Breast epithelium (tissue), 4 donors: ENCODE measurements at regions not wholly inside any gene's neighbourhood (a gene's known extent, or its start where the extent isn't known, plus 50 kb on each side); places are given as distances from the start of the nearest gene placed in this dataset.

ENCODE experiments used
- DNase-seq, 2 donors: peaks; one replicate each; pipeline ENCODE4 v3.0.0-alpha.2; 2019; ENCODE audit warnings: low spot score in 2 of 2
- H3K27ac ChIP-seq, 2 donors: fragments of 200-600 bp; sonication (generic) in 1 of 2; one replicate each; pipeline ENCODE4 v1.5.1; 2016 to 2019; ENCODE audit warnings: mild to moderate bottlenecking in 1 of 2
- H3K27me3 ChIP-seq, 2 donors: fragments of 200-600 bp; sonication (generic) in 1 of 2; one replicate each; pipeline versions ENCODE4 v1.5.1 to v1.6.0; 2017 to 2019; ENCODE audit warnings: control low read depth in 1 of 2, mild to moderate bottlenecking in 1 of 2
- H3K36me3 ChIP-seq: fragments of 200-600 bp; one replicate; pipeline ENCODE4 v1.5.1; 2019
- H3K4me1 ChIP-seq, 2 donors: fragments of 200-600 bp; sonication (generic); one replicate each; pipeline ENCODE4 v1.5.1; 2016 to 2019; ENCODE audit warnings: control low read depth in 1 of 2
- H3K4me3 ChIP-seq, 3 donors: fragments of 200-600 bp; sonication (generic); 1 replicate in 2 of 3; 2 replicates in 1 of 3; pipeline ENCODE4 v1.5.1; 2016 to 2019; ENCODE audit warnings: mild to moderate bottlenecking in 3 of 3, moderate library complexity in 2 of 3
- H3K9me3 ChIP-seq, 2 donors: fragments of 200-600 bp; sonication (generic) in 1 of 2; one replicate each; pipeline ENCODE4 v1.5.1; 2016 to 2019; ENCODE audit warnings: control low read depth in 1 of 2
- CTCF ChIP-seq, 3 donors: fragments of 450-650 bp; IDR thresholded peaks; one replicate each; pipeline ENCODE4 v1.5.1; 2016 to 2017; ENCODE audit warnings: antibody characterized with exemption in 3 of 3, mild to moderate bottlenecking in 3 of 3, moderate library complexity in 3 of 3
- POLR2A ChIP-seq: fragments of 450-650 bp; IDR thresholded peaks from one replicate; pipeline ENCODE4 v1.6.1; 2016; ENCODE audit warnings: antibody characterized with exemption, mild to moderate bottlenecking, moderate library complexity
- POLR2AphosphoS5 ChIP-seq, 3 donors: sonication (generic); formaldehyde crosslinking; IDR thresholded peaks; one replicate each; pipeline ENCODE4 v1.6.1; 2017; ENCODE audit warnings: antibody characterized with exemption in 3 of 3
- intact Hi-C: fragments of 100-400 bp; cut with DNase I; formaldehyde crosslinking; loops from one replicate; pipeline ENCODE4 v1.15.1; 2023; ENCODE audit warnings: low total_unique reads

- H3K4me3 ChIP-seq, result no peak overlapping the region
- H3K27me3 ChIP-seq, result no peaks in the 10 kb centered on the region
- DNase-seq, result no peak
- H3K9me3 ChIP-seq, result no peaks in the 10 kb centered on the region
- intact Hi-C loops, result no loop called here
- H3K27ac ChIP-seq, result no peak overlapping the region
- H3K36me3 ChIP-seq, result no peaks in the 10 kb centered on the region
- no peak for TF ChIP-seq POLR2AphosphoS5 (IDR thresholded peaks at IDR 0.05)
- no peak for TF ChIP-seq POLR2A
- TF ChIP-seq CTCF (IDR thresholded peaks at IDR 0.05), result no peak
- H3K4me1 ChIP-seq, result no peaks in the 10 kb centered on the region
Observed at GRCh38 chr5:164360589-164360988, 855.2 kb downstream of the MAT2B start.

DNA sequence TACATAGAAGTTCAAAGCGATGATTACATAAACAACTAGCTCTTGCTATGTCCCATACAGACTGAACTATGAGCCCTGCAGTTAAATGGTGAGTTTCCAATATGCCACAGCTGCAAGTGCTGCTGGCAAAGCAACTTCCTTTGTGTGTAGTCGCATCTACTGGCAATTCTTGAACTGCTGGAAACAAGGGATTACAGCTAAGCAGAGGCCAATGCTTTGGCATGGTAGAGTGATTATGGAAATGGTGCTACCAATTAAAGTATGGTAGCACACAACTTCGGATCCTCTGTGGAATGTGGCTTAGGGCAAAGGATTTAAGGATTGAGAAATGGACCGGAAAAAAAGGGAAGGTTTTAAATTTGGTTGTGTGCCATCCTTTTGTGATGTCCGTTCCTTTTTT, 856.6 kb downstream of the MAT2B start:
- Histone ChIP-seq H3K9me3 (no peaks in the 10 kb centered on the region), H3K4me3 (no peak overlapping the region), H3K36me3 (no peaks in the 10 kb centered on the region), H3K27me3 (no peaks in the 10 kb centered on the region), H3K27ac (no peak overlapping the region), H3K4me1 (no peaks in the 10 kb centered on the region)
- DNase-seq, result no peak
- intact Hi-C loops, result no loop called here
- TF ChIP-seq POLR2A (no peak), POLR2AphosphoS5 (IDR thresholded peaks at IDR 0.05) (no peak), CTCF (IDR thresholded peaks at IDR 0.05) (no peak)

DNA sequence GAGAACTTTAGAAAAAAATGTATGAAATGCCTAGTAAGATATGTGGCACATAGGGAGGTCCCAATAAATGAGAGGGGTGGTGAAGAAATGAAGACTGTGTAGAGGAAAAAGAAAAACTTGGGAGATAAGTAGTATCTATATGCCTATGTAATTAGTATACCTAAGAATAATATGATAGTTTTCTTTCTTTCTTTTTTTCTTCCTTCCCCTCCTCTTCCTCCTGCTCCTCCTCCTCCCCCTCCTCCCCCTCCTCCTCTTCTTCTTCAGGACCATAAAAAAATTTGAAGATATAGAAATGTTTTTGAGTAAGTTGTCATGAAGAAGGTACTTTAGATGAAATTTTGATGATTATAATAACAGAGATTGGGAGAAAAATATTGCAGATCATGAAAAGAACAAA, 857.4 kb downstream of the MAT2B start:
- intact Hi-C loops, result no loop called here
- DNase-seq, result no peak
- H3K9me3 ChIP-seq, result no peaks in the 10 kb centered on the region
- TF ChIP-seq POLR2A (no peak), CTCF (IDR thresholded peaks at IDR 0.05) (no peak), POLR2AphosphoS5 (IDR thresholded peaks at IDR 0.05) (no peak)
- no peak overlapping the region for H3K4me3 ChIP-seq
- no peaks in the 10 kb centered on the region for H3K36me3 ChIP-seq
- H3K4me1 ChIP-seq, result no peaks in the 10 kb centered on the region
- H3K27me3 ChIP-seq, result no peaks in the 10 kb centered on the region
- no peak overlapping the region for H3K27ac ChIP-seq

- Histone ChIP-seq H3K36me3 (no peaks in the 10 kb centered on the region), H3K4me1 (no peaks in the 10 kb centered on the region), H3K9me3 (no peaks in the 10 kb centered on the region), H3K27ac (no peak overlapping the region), H3K4me3 (no peak overlapping the region), H3K27me3 (no peaks in the 10 kb centered on the region)
- TF ChIP-seq CTCF (IDR thresholded peaks at IDR 0.05), result no peak
- TF ChIP-seq POLR2AphosphoS5 (IDR thresholded peaks at IDR 0.05), result no peak
- no peak for TF ChIP-seq POLR2A
- intact Hi-C loops, result no loop called here
- DNase-seq, result no peak
Observed at GRCh38 chr5:164364237-164365208, 859.1 kb downstream of the MAT2B start.

- Histone ChIP-seq H3K4me3 (no peak overlapping the region), H3K9me3 (no peaks in the 10 kb centered on the region), H3K27me3 (no peaks in the 10 kb centered on the region), H3K36me3 (no peaks in the 10 kb centered on the region), H3K4me1 (no peaks in the 10 kb centered on the region), H3K27ac (no peak overlapping the region)
- intact Hi-C loops, result no loop called here
- no peak for DNase-seq
- TF ChIP-seq POLR2AphosphoS5 (IDR thresholded peaks at IDR 0.05), result no peak
- no peak for TF ChIP-seq CTCF (IDR thresholded peaks at IDR 0.05)
- TF ChIP-seq POLR2A, result no peak
Observed at GRCh38 chr5:164370841-164371240, 865.4 kb downstream of the MAT2B start.
